Stimulated activated CD4-positive, alpha-beta T cell treated with anti-CD3 and anti-CD28 coated beads, Interleukin-2, amount 100 ng/mL, for 48 hours (primary cell): ENCODE measurements at regions not wholly inside any gene's neighbourhood (a gene's known extent, or its start where the extent isn't known, plus 50 kb on each side); places are given as distances from the start of the nearest gene placed in this dataset.
"Not testable (repeated sequence)": the region's sequence is repeated elsewhere in the genome, so short reads cannot be mapped to it uniquely, and the experiment has no call there.

Experiments used
- DNase-seq, 2 donors: peaks; one replicate each; pipeline ENCODE4 v3.0.0-alpha.2; 2020

DNA sequence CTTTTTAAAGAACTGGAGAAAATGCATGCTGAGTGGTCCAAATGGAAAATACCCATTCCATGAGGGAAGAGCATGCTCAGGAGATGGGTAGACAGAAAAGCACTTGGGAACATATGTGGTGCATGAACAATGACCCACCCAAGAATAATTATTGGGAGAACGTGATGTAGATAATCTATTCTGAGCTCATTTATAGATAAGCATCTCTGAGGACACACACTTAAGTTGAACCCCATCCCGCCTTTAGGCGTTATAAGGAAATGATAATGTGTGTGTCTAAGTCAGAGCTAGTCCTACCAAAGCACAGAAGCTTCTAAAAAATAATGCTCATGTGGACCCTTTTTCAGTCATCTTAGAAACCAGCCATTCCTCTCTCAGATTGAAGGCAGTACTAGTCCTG, 189.9 kb downstream of the KTN1 start:
- DNase-seq: no peak

- no peak for DNase-seq
These were observed 191.4 kb downstream of the KTN1 start for GRCh38 chr14:55771242-55771981.

- no peak for DNase-seq
These were observed 192.5 kb downstream of the KTN1 start for GRCh38 chr14:55772486-55772885.

DNA sequence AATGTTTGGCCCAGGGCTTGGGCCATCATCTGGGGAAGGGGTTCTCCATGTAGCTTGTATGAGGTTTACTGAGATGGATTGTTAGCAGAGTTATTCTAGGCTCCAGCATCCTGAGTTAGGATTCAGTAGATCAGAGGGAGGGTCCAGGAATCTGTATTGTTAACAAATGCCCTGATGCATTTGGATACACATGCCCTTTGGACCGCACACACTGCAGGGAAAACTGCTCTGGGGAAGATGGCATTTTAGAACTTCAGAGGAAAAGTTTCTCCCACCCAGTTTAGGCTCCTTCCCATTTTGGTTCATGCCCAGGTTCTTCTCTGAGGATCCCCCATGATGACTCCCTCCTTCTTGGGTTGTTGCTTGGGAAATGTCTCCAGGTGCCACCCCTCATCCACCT, 193.3 kb downstream of the KTN1 start:
- no peak for DNase-seq

GRCh38 chr14:55773984-55774545, 194.1 kb downstream of the KTN1 start:
- no peak for DNase-seq

DNA sequence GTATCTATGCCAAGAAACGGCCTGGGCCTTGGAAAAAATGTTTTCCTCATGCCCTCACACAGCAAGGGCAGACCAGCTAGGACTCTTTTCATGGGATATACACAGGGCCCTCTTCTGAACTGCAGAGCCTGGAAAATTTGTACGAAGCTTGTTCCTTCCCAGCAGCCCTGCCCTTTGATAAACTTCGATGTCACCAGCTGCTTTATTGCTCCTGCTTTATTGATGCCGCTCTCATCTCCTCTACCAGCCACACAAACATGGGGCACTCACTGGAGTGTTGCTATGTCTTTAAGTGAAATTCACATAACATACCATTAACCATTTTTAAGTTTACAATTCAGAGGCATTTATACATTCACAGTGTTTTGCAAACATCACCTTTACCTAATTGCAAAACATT, 197.9 kb downstream of the KTN1 start:
- DNase-seq: no peak

GRCh38 chr14:55780156-55780946, 200.3 kb downstream of the KTN1 start:
- DNase-seq: no peak

GRCh38 chr14:55781046-55781445, 201.0 kb downstream of the KTN1 start:
- no peak for DNase-seq

GRCh38 chr14:55782166-55782565, 202.2 kb downstream of the KTN1 start:
- DNase-seq: no peak

DNA sequence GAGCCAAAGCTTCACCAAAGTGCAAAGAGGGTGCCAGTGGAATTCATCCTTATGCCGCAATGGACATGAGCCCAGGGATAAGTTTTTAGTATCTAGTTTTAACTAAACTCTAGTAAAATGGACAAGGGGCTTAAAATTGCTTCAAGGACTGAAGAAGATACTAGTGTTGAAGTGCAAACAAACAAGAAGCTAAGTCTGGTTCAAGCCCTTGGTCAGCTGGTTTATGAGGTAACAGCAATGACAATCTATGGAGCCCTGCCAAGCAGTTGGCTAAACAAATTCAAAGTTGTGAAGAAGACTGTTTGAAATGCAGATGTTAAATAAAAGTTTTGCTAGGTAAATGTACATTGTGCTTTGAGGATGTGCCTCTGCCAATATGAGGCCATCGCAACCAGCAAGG, 209.4 kb downstream of the KTN1 start:
- no peak for DNase-seq

DNA sequence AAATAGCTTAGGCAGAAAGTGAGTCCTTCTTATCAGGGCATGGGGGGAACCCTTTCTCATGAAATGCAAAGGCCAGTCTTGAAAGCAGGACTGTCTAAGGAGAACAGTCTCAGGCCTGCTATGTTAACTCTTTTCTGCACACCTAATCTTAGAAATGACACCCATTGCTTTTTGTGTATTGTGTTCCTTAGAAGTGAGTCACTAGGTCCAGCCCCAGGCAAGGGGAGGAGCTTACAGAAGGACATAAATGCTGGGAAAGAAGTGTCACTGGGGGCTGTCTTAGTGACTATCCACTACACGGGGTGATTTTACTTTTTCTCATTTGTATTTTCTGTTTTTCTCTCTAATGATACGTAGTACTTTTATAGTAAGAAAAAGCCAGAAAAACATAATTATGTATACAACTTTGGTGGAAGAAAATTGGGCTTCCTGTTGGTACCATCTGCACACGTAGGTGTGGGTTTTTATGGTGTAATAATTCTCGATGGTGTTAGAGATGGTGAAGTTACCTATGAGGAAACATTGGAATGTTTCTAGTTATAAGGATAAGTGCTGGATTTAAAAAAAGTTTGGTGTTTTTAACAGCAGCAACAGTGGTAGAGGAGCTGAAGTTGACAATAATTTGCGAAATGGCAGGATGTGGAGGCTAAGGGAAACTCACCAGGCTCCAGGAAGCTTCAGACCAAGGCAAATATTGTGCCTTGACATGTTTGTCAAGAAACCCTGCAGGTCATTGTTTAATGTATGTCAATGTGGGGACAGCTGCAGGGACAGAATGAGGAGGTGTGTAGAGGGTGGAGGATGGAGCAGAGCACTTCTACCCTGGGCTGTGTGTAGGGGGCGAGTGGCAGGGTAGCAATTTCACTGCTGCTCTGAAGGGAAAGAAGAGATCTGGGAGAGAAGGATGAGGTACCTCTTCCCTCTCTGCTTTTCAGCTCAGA, 214.9 kb downstream of the KTN1 start:
- DNase-seq: no peak

- DNase-seq: not testable (repeated sequence)
These were observed 216.5 kb downstream of the KTN1 start for GRCh38 chr14:55796513-55796912.

- no peak for DNase-seq
These were observed 218.4 kb downstream of the KTN1 start for GRCh38 chr14:55798406-55798805.

- DNase-seq: no peak
These were observed 219.6 kb downstream of the KTN1 start for GRCh38 chr14:55799508-55800095.

- no peak for DNase-seq
These were observed 220.3 kb downstream of the KTN1 start for GRCh38 chr14:55800156-55800785.

DNA sequence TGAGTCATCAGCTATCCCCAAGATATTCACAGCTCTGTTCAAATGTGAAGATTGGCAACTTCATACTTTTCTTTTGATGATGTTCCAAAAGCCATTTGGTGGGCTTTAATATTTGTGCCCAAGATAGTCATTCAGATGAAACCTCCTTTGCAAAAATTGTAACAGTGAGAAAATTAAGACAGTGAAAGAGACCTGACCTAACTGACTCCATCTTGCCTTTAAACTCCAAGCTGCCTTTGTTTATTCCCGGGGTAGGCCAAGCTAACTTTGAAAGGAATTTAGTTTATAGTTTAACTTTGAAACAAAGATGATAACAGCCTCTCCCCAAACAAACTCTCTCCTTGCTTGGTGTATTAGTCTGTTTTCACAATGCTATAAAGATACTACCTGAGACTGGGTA, 221.1 kb downstream of the KTN1 start:
- no peak for DNase-seq

- no peak for DNase-seq
These were observed 223.2 kb downstream of the KTN1 start for GRCh38 chr14:55802986-55803872.

DNA sequence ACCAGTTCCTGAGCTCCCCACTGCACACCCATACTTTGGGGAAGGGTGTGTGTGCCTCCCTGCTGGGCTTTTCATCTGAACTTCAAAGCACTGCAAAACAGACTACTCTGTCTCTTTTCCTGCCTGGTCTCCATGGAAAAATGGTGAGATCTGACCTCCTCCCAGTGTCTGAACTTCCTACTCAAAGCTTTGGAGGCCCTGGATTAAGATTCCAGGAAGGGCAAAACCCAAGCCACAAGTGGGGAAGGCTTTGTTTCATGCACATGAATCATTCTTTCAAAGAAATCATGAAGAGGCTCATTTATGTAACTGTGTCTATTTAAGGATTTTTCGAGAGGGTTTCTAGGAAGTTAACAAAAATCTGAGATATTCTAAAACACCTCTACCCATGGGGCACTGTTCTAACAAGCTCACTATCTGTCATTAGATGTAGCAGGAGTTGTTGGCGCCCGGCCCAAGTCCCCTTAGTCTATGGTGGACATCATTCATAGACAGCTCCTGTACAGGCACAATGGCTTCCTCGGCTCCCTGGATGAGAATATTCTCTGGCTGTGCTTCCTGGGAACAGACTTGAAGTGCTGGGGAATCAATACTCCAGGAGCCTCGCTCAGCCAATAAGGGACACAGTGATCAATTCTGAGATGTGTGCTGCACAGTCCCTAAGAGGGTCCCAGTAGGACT, 224.0 kb downstream of the KTN1 start:
- no peak for DNase-seq

- no peak for DNase-seq
These were observed 225.2 kb downstream of the KTN1 start for GRCh38 chr14:55805250-55805649.
